Stimulated activated CD8-positive, alpha-beta memory T cell treated with anti-CD3 and anti-CD28 coated beads, Interleukin-12 subunit alpha, Interleukin-12 subunit beta, amount 100 ng/mL, for 24 hours (primary cell): ENCODE measurements at regions not wholly inside any gene's neighbourhood (a gene's known extent, or its start where the extent isn't known, plus 50 kb on each side); places are given as distances from the start of the nearest gene placed in this dataset.
"Not testable (repeated sequence)": the region's sequence is repeated elsewhere in the genome, so short reads cannot be mapped to it uniquely, and the experiment has no call there.

ENCODE experiments used
- DNase-seq: peaks from one replicate; pipeline ENCODE4 v3.0.0-alpha.2; 2020; ENCODE audit errors: extremely low read depth

GRCh38 chr6:98036344-98036923, 753.4 kb upstream of the MMS22L start:
- DNase-seq, result no peak

DNA sequence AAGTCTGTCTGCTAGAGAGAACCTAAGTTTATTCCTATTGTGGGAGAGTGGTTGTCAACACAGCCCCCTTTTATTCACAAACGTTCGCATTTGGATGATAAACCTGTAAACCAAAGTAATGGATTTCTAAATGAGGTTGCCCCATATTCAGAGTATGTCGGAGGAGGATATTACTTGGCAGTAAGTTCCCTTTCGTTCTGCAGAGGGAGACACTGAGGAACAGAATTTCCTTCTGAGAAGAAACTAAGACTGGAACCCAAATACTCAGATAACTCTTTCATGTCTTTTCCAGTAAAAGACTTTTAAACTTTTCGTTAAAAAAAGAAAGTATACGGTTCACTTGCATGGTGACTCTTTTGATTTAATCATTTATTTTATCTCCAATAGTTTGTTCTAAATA, 754.6 kb upstream of the MMS22L start:
- no peak for DNase-seq

- no peak for DNase-seq
Measured at GRCh38 chr6:98039443-98039842, 756.4 kb upstream of the MMS22L start.

- no peak for DNase-seq
Measured at GRCh38 chr6:98039904-98040607, 757.0 kb upstream of the MMS22L start.

DNA sequence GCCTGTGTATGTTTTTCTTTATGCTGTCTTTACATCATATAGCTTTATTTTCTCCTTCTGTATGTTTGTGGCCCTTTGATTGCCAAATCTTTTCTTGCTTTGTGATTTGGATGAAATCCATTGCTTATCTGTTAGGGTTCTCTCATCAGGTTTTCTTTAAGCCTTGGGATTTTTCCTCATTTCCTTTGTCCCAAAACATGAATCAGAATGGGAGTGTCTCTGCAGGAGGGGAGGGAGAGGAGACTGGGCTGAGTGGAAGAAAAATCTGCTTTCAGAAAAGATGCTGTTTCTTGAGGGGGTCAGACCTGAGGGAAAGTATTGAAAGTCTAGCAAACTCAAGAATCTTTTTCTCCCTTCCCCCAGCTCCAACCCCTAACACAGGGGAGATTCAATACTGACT, 758.0 kb upstream of the MMS22L start:
- no peak for DNase-seq

- no peak for DNase-seq
Measured at GRCh38 chr6:98041921-98042320, 758.9 kb upstream of the MMS22L start.

GRCh38 chr6:98044151-98044561, 761.1 kb upstream of the MMS22L start:
- no peak for DNase-seq

DNA sequence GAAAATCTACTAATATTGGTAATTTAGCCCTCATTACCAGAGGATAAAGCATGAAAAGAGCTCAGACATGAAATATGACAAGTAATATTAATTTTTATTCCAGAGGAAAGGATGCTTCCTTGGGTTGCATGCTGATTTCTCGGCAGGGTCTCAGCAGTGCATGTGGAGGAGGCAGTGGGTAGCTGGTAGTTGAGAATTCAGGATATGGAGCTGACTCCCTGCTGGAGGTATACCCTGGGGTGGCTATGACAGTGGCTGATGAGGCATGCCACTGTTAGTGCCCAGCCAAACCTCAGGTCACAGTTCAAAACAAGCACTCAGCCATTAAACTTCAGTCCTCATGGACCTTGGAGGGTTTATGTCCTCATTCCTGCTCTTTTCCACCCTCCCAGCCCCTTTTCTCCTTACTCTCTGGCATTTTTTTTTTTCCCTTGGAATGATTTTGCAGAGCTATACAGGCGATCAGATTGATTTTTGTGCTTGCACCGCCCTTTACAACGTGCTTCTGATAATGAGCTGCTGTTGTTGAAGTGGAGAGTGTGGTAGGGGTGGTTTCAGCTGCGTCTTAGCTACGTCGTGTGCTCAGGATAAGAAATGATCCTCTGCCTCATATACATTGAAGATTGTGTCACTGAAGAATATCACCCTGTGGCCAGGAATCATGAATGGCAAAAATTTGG, 761.9 kb upstream of the MMS22L start:
- DNase-seq, result no peak

DNA sequence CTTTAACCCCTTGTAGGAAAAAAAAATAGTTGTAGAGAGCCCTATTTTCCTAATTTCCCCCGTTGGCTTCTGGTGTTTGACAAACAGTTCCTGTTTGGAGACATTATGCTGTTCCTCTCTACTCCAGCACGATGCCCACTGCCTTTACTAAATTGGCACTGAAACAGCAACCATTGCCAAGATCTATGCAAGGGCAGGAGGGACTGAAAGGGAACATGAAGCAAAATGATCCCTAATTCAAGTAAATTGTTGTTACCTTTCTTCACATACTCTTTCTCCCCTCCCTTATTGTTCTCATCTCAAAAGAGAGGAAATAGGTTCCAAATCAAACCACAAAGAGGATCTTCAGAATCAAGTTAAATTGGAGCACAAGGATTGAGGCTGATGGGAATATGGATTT, 764.1 kb upstream of the MMS22L start:
- no peak for DNase-seq

DNA sequence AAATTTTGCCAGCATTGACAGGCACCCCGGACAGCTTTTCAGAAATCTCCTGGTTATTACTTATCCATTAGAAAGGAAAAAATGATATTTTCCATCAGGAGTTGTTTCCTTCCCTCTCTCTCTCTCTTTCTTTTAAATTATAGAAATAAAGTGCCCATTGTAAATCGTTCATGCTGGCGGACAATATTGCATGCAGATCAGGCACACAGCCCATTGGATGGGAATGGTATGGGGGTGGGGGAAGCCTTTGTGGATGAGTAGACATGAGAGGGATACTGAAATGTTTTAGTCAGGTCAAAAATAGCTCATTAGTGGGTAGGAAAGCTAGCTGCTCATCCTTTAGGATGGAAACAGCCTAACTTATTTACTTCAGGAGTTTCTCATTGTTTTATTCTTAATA, 764.9 kb upstream of the MMS22L start:
- DNase-seq, result no peak

DNA sequence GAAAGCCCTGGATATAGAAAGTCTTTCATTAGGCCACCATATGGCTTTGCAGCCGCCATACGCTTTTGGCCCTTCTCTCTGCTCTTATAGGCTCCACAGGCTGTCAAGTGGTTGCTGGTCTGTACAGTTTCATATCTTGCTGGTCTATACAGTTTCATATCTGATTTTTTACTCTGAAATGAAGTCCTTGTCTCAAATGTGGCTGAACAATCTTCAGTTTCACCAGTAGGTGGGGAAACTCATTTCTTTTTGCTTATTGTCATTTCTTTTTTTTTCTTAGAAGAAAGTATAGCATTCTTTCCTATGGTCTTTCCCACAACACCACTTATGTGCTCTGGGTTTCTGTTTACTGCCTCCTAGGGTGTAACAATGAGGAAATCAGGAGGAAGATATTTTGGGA, 771.4 kb upstream of the MMS22L start:
- DNase-seq, result no peak

DNA sequence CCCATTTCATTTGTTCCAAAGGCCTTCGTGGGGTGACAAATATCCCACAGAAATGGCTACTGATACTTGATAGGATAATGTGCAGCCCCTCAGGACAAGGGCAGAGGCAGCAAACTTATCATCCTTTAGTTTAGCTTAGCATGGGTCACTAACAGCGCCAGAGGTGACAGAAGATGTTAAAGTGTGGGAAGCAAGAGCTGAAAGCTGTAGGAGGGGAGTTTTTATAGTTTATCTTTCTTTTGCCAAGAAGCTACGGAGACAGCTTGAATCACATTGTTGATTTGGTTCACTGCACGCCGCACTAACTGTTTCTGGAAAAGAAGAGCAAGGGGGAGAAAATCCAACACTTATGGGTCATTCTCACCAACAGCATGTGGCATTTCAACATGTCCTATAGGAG, 773.9 kb upstream of the MMS22L start:
- DNase-seq, result no peak

DNA sequence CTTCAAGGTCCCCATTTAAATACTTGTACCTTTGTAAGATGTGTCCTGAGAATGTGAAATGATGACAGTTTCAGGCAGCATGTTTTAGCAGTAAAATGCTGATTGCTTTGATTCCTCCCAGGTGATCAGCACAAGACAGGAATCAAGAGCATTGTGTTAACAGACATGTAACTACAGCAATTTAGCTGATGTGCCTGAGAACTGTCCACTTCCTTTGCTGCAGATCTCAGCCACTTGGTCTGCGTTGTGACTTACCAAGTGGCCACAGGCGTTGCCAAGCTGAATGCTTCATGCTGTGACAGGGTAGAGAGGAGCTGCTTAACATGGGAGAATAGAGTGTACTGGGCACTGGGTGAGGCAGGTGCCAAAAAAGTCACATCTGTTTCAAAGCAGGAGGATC, 767.0 kb upstream of the POU3F2 start:
- no peak for DNase-seq

DNA sequence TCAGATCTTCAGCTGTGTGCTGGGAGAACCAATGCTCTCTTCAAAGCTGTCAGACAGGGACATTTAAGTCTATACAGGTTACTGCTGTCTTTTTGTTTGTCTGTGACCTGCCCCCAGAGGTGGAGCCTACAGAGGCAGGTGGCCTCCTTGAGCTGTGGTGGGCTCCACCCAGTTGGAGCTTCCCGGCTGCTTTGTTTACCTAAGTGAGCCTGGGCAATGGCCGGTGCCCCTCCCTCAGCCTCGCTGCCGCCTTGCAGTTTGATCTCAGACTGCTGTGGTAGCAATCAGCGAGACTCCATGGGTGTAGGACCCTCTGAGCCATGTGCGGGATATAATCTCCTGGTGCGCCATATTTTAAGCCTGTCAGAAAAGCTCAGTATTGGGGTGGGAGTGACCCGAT, 745.8 kb upstream of the POU3F2 start:
- DNase-seq, result not testable (repeated sequence)

GRCh38 chr6:98092331-98092730, 742.0 kb upstream of the POU3F2 start:
- no peak for DNase-seq

GRCh38 chr6:98094696-98095095, 739.7 kb upstream of the POU3F2 start:
- DNase-seq, result no peak

GRCh38 chr6:98107801-98108200, 726.6 kb upstream of the POU3F2 start:
- no peak for DNase-seq

GRCh38 chr6:98116455-98116854, 717.9 kb upstream of the POU3F2 start:
- no peak for DNase-seq

DNA sequence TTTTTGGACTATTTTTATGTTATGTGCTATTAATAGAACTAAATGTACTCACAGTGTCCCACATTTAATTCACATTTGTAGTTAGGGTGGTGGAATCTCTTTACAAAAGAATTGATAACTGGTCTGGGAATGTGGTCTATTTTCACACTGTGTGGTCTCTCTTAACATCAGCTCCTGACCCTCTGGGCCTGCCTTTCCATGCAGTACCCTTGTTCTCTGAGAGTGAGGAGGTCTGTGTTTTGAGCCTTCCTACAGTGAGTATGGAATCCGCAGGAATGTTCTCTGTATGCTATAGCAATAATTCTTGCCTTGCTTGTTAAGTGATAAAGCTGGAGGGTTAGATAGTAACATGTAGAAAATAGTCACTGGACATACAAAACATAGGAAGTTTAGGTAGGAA, 717.3 kb upstream of the POU3F2 start:
- DNase-seq, result no peak

GRCh38 chr6:98118397-98119045, 715.9 kb upstream of the POU3F2 start:
- DNase-seq, result no peak

GRCh38 chr6:98124171-98124570, 710.2 kb upstream of the POU3F2 start:
- no peak for DNase-seq

- no peak for DNase-seq
Measured at GRCh38 chr6:98131290-98131990, 702.9 kb upstream of the POU3F2 start.
